ENCODE measurements at regions not wholly inside any gene's neighbourhood (a gene's known extent, or its start where the extent isn't known, plus 50 kb on each side); places are given as distances from the start of the nearest gene placed in this dataset.

- Histone ChIP-seq H3K36me3 (no peaks in the 10 kb centered on the region), H3K27ac (no peak overlapping the region), H3K27me3 (no peaks in the 10 kb centered on the region), H3K4me3 (no peak overlapping the region), H3K4me1 (no peaks in the 10 kb centered on the region), H3K9me3 (no peaks in the 10 kb centered on the region)
- DNase-seq (ENCODE audit: extremely low spot score in 2 of 2) = no peak
- intact Hi-C loops (cut with DNase I) = no loop called here
- TF ChIP-seq POLR2A (IDR thresholded peaks at IDR 0.05) (no peak), POLR2AphosphoS5 (IDR thresholded peaks at IDR 0.05; ENCODE audit: insufficient read depth in 1 of 2, low read depth in 1 of 2) (no peak), CTCF (IDR thresholded peaks at IDR 0.05) (no peak)
Observed at GRCh38 chr15:38829086-38829485, 264.5 kb upstream of the RASGRP1 start.

DNA sequence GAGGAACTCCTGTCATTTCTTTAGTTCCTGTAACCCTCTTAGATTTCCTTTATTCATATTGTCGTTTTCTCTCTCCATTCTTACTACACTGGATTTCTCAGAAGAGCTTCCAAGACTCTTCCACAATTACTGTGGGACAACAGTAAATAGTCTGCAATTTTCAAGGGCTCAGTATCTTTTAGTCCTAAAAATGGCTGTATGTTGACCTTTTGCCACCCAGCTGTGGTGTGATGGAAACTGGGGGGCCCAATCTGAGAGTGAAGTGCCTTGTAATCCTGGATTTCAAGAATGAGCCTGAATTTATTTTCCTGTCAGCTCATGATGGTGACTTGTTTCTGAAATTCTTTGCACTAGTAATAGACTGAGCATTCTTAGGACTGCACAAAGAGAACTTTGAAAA is 277.6 kb upstream of the RASGRP1 start:
- TF ChIP-seq POLR2A (IDR thresholded peaks at IDR 0.05) (no peak), CTCF (IDR thresholded peaks at IDR 0.05) (no peak), POLR2AphosphoS5 (IDR thresholded peaks at IDR 0.05; ENCODE audit: insufficient read depth in 1 of 2, low read depth in 1 of 2) (no peak)
- intact Hi-C loops (cut with DNase I) = no loop called here
- DNase-seq (ENCODE audit: extremely low spot score in 2 of 2) = no peak
- Histone ChIP-seq H3K27ac (no peak overlapping the region), H3K4me1 (no peaks in the 10 kb centered on the region), H3K36me3 (no peaks in the 10 kb centered on the region), H3K27me3 (no peaks in the 10 kb centered on the region), H3K9me3 (no peaks in the 10 kb centered on the region), H3K4me3 (no peak overlapping the region)

DNA sequence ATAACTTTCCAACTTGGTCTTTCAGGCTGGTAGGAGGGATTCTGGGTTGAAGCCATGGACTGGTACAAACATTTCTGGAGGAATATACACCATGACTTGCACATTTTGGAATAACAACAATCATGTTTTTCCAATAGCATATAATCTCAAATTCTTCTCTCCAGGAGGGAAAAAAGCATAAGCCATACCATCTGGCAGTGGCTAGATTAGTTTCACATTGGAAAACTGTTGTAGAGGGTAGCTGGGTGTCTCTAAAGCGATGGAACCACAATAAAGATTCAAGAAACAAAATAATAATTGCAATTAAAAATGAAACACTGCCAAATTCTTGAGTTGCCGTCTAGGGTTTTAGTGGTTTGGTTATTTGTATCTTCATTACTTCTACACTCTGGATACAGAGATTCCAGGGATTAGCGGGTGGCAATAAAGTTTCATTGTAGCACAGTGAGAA is 278.5 kb upstream of the RASGRP1 start:
- Histone ChIP-seq H3K27ac (no peak overlapping the region), H3K36me3 (no peaks in the 10 kb centered on the region), H3K4me3 (no peak overlapping the region), H3K27me3 (no peaks in the 10 kb centered on the region), H3K4me1 (no peaks in the 10 kb centered on the region), H3K9me3 (no peaks in the 10 kb centered on the region)
- DNase-seq (ENCODE audit: extremely low spot score in 2 of 2) = no peak
- TF ChIP-seq POLR2AphosphoS5 (IDR thresholded peaks at IDR 0.05; ENCODE audit: insufficient read depth in 1 of 2, low read depth in 1 of 2) = no peak
- no peak for TF ChIP-seq CTCF (IDR thresholded peaks at IDR 0.05)
- no peak for TF ChIP-seq POLR2A (IDR thresholded peaks at IDR 0.05)
- intact Hi-C loops (cut with DNase I) = no loop called here

DNA sequence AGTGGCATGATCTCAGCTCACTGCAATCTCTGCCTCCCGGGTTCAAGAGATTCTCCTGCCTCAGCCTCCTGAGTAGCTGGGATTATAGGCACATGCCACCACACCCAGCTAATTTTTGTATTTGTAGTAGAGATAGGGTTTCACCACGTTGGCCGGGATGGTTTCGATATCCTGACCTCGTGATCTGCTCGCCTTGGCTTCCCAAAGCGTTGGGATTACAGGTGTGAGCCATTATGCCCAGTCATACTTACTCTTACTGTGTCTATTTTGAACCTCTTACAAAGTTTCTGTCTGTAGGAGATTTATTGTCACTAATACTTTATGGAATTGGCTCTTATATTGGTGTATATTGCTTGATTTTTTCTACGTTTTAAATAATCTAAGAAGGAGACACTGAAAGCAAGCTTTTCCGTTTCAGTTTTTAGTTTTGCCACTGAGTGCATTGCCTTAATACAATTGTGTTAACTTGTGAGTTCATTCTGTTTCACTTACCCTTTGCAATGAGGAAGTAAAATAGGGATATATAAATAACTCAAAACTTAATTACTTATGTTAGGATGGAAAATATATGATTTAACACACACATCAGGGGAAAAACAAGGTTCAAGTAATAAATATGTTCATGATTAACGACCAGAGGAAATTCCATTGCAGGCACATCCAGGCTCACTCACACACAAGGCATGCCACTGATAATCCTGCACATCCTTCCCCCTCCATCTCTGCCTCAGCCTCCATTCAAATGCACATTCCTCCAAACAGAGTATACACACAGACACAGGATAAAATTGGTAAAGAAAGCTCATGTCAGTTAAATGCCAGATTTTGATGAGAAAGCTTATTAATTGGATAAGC is 279.3 kb upstream of the RASGRP1 start:
- Histone ChIP-seq H3K9me3 (no peaks in the 10 kb centered on the region), H3K4me1 (no peaks in the 10 kb centered on the region), H3K27me3 (no peaks in the 10 kb centered on the region), H3K27ac (no peak overlapping the region), H3K4me3 (no peak overlapping the region), H3K36me3 (no peaks in the 10 kb centered on the region)
- DNase-seq (ENCODE audit: extremely low spot score in 2 of 2) = no peak
- intact Hi-C loops (cut with DNase I) = no loop called here
- TF ChIP-seq POLR2A (IDR thresholded peaks at IDR 0.05) (no peak), CTCF (IDR thresholded peaks at IDR 0.05) (no peak), POLR2AphosphoS5 (IDR thresholded peaks at IDR 0.05; ENCODE audit: insufficient read depth in 1 of 2, low read depth in 1 of 2) (no peak)

GRCh38 chr15:38844736-38845135 is 280.1 kb upstream of the RASGRP1 start:
- no peaks in the 10 kb centered on the region for H3K4me1 ChIP-seq
- no peaks in the 10 kb centered on the region for H3K27me3 ChIP-seq
- intact Hi-C loops (cut with DNase I) = no loop called here
- no peaks in the 10 kb centered on the region for H3K9me3 ChIP-seq
- no peak overlapping the region for H3K27ac ChIP-seq
- no peak for DNase-seq (ENCODE audit: extremely low spot score in 2 of 2)
- TF ChIP-seq POLR2A (IDR thresholded peaks at IDR 0.05) = no peak
- no peak for TF ChIP-seq POLR2AphosphoS5 (IDR thresholded peaks at IDR 0.05; ENCODE audit: insufficient read depth in 1 of 2, low read depth in 1 of 2)
- no peak for TF ChIP-seq CTCF (IDR thresholded peaks at IDR 0.05)
- no peaks in the 10 kb centered on the region for H3K36me3 ChIP-seq
- no peak overlapping the region for H3K4me3 ChIP-seq

All from vagina (tissue), 2 donors.